ENCODE measurements at regions not wholly inside any gene's neighbourhood (a gene's known extent, or its start where the extent isn't known, plus 50 kb on each side); places are given as distances from the start of the nearest gene placed in this dataset.
A peak's percentile ranks its signal among the peaks of the same experiment; 100 is the strongest.

DNA sequence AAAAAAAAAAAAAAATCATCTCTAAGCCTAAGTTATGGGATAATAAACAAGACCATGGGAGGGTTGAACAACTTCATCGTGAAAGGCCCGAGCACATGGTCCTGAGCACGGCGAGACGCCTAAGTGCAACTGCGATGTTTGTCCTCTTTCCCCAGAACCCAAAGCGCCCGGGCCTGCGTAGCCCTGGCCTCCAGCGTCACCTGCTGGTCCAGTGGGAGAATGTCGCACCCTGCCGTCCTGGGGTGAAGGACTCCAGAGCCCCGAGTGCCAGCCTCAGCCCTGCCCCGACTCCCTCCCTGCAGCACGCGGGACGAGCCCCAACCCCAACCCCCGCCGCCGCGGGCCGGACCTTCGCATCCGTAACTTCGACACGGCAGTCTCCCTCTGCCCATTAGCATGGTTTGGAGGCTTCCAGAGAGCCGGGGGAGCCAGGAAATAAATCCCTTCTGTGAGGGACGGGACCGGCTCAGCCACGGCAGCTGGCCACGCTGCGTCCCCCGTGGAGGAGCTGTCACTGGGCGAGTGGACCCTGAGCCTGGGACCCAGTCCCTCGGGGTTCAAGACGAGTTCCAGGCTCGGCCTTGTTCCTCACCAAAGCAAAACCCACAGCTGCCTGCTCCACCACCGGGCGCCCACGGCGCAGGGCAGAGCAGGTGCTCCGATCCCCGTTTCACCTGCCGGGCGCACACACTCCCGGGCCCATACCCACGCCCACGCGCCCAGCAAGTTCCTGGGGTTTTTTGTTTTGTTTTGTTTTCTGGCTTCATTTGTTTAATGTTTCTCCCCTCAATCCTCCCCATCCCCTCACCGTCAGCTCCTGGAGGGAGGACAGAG, 132.5 kb upstream of the HAND1 start:
- H3K4me3 ChIP-seq (ENCODE audit: low read depth, low read length) = peak overlapping the region; percentile 37
- TF ChIP-seq, protein P1, sequence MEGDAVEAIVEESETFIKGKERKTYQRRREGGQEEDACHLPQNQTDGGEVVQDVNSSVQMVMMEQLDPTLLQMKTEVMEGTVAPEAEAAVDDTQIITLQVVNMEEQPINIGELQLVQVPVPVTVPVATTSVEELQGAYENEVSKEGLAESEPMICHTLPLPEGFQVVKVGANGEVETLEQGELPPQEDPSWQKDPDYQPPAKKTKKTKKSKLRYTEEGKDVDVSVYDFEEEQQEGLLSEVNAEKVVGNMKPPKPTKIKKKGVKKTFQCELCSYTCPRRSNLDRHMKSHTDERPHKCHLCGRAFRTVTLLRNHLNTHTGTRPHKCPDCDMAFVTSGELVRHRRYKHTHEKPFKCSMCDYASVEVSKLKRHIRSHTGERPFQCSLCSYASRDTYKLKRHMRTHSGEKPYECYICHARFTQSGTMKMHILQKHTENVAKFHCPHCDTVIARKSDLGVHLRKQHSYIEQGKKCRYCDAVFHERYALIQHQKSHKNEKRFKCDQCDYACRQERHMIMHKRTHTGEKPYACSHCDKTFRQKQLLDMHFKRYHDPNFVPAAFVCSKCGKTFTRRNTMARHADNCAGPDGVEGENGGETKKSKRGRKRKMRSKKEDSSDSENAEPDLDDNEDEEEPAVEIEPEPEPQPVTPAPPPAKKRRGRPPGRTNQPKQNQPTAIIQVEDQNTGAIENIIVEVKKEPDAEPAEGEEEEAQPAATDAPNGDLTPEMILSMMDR (IDR thresholded peaks at IDR 0.05; ENCODE audit: insufficient read depth, low read depth, low read length) = peak; percentile 97
- DNase-seq (ENCODE audit: low read depth) = peak; percentile 71

DNA sequence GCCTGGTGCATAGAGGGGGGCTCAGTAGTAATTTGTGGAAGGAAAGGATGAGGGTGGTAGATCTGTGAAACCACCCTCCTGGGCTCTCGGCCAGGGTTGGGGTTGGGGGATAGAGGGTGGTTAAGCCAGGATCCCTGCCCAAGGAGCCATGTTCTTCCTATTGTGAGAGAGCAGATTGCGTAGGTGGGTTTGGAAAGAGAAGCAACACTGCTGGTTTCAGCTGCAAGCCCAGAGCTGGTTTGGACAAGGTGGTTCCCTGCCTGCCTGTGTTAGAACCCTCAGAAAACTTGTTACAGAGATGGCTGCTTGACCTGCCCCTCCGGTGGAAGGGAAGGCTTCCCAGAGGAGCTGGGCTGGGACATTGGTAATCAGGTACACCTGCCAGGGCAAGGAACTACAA, 131.2 kb upstream of the HAND1 start:
- no peak for DNase-seq (ENCODE audit: low read depth)
- H3K4me3 ChIP-seq (ENCODE audit: low read depth, low read length) = no peak overlapping the region
- TF ChIP-seq, protein P1 (IDR thresholded peaks at IDR 0.05; ENCODE audit: insufficient read depth, low read depth, low read length) = no peak

DNA sequence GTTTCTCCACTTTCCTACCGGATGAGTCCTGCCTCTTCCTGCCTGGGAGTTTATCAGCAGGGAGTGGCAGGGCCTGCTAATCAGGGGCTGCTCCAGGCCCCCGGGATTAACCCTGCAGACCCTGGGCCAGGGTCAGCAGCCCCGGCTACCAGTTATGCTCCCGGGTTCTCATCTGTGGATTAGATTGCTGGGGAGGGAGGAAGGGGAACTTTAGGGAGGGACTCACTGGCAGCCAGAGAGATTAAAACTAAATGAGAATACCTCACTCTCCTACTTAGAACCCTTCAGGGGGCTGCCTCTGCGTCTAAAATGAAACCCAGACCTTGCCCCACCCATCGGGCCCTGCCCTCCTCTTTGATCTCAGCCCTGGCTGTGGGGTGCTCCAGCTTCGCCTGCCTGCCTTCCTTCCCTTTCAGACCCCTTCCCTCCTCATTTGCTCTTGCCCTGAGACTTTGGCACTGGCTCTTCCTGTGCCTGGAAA, 130.5 kb upstream of the HAND1 start:
- H3K4me3 ChIP-seq (ENCODE audit: low read depth, low read length) = no peak overlapping the region
- TF ChIP-seq, protein P1 (IDR thresholded peaks at IDR 0.05; ENCODE audit: insufficient read depth, low read depth, low read length) = no peak
- DNase-seq (ENCODE audit: low read depth) = no peak

DNA sequence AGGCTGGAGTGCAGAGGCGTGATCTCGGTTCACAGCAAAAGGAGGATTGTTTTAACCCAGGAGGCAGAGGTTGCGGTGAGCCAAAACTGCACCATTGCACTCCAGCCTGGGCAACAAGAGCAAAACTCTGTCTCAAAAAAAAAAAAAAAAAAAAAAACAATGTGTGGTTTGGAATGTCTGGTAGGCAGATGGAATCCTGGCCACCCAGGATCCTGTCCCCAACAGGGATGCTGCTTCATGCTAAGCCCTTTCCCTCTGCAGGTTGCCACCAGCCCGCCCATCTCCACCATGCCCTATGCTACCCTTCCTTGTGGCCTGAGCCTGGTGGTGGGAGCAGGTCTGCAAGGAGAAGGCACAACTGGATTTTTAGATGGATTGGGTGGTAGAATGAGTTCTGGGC, 129.7 kb upstream of the HAND1 start:
- DNase-seq (ENCODE audit: low read depth) = no peak
- TF ChIP-seq, protein P1 (IDR thresholded peaks at IDR 0.05; ENCODE audit: insufficient read depth, low read depth, low read length) = no peak
- H3K4me3 ChIP-seq (ENCODE audit: low read depth, low read length) = no peak overlapping the region

DNA sequence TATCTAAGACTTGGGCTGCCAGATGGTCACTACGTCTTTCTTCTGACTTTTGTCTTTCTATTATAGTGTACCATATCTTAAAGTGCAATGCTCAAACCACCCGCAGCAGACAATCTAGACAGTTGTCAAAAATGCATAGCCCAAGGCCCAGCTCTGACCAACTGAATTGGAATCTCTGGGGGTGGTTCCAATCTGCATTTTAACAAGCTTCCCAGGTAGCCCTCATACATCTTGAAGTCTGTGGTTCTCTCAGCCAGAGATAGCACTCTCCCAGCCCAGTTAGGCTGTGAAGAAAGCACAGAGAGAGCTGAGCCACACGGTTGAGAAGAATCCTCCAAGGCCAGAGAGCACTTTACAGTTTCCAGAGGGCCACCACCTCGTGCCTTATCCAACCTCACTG, 128.2 kb upstream of the HAND1 start:
- H3K4me3 ChIP-seq (ENCODE audit: low read depth, low read length) = no peak overlapping the region

DNA sequence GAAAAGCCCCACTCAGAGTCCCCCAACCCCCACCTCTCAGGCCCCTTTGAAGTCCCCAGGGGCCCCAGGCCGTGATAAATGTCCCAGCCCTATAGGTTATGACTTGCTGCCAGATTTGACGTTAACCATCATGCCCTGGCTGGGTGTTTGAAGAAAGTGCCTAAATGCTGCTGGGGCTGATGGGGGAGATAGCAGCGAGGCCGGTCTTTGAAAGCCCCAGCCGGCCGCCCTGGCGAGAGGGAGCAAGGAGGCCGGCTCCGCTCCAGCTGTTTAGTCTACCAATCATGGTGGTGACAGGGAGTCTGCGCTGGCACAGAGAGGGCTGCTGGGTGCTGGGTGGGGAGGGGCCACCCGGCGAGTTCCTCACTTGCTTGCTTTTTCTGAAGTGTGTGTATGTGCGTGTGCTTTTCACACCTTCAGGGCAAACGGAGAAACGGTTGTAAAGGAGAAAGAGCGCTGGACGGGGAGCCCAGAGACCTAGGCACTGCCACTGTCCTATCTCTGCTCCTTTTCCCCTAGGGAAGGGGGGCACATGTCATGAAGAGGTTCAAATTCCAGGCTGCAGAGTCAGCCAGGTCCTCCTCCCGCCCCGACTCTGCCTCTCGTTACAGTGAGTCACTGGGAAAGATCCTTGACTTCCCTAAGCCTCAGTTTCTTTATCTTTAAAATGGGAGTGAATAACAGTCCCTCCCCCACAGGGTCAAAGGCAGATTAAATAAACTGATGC, 126.1 kb upstream of the HAND1 start:
- H3K4me3 ChIP-seq (ENCODE audit: low read depth, low read length) = no peak overlapping the region
- TF ChIP-seq, protein P1 (IDR thresholded peaks at IDR 0.05; ENCODE audit: insufficient read depth, low read depth, low read length) = no peak
- peak; percentile 29 for DNase-seq (ENCODE audit: low read depth)

More for the DNA sequence above, 128.2 kb upstream of the HAND1 start:
- TF ChIP-seq, protein P1 (IDR thresholded peaks at IDR 0.05; ENCODE audit: insufficient read depth, low read depth, low read length) = no peak
- DNase-seq (ENCODE audit: low read depth) = no peak
